ENCODE measurements at regions not wholly inside any gene's neighbourhood (a gene's known extent, or its start where the extent isn't known, plus 50 kb on each side); places are given as distances from the start of the nearest gene placed in this dataset.

DNA sequence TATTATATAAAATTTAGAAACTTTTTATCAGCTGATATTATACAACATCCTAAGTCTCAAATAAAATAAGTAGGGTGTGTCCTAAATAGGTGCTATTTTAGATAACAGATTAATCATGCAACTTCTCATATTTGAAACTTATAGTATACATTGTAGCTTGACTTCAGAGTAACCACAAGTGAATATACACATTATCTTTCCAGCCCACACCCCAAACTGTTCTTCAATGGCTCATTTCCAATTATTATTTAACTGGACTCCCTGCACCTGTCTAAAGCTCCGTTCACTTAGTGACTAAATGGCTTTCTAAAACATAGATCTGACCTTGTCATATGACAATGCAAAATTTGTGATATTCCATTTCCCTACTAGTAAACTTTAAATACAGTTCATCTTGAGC, 490.9 kb upstream of the RGMB start:
- TF ChIP-seq ZFX (IDR thresholded peaks at IDR 0.05), result no peak
- TF ChIP-seq, protein P1, sequence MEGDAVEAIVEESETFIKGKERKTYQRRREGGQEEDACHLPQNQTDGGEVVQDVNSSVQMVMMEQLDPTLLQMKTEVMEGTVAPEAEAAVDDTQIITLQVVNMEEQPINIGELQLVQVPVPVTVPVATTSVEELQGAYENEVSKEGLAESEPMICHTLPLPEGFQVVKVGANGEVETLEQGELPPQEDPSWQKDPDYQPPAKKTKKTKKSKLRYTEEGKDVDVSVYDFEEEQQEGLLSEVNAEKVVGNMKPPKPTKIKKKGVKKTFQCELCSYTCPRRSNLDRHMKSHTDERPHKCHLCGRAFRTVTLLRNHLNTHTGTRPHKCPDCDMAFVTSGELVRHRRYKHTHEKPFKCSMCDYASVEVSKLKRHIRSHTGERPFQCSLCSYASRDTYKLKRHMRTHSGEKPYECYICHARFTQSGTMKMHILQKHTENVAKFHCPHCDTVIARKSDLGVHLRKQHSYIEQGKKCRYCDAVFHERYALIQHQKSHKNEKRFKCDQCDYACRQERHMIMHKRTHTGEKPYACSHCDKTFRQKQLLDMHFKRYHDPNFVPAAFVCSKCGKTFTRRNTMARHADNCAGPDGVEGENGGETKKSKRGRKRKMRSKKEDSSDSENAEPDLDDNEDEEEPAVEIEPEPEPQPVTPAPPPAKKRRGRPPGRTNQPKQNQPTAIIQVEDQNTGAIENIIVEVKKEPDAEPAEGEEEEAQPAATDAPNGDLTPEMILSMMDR (conservative IDR thresholded peaks at IDR 0.05), result no peak
- no peak overlapping the region for H3K27ac ChIP-seq

DNA sequence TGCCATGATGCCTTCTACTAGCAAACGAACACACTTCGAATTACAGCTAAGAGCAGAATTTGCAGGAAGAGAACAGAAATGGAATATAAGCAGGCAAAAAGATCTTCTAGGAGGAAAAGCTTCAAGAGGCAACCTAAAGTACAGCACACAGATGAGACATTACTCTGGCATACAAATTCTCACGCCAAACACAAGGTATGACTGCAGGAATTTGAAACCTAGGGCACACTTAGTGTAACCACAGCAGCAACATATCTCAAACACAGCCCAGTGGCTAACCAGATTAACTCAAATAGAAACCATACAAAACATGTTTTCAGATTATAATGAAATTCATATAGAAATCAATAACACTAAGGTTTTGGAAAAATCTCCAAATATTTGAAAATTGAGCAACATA, 481.0 kb upstream of the RGMB start:
- TF ChIP-seq, protein P1 (conservative IDR thresholded peaks at IDR 0.05), result no peak
- no peak for TF ChIP-seq ZFX (IDR thresholded peaks at IDR 0.05)
- H3K27ac ChIP-seq, result no peak overlapping the region

- TF ChIP-seq ZFX (IDR thresholded peaks at IDR 0.05), result no peak
- TF ChIP-seq, protein P1 (conservative IDR thresholded peaks at IDR 0.05), result no peak
- H3K27ac ChIP-seq, result no peak overlapping the region
These were observed 477.0 kb upstream of the RGMB start for GRCh38 chr5:98296426-98296825.

GRCh38 chr5:98299435-98299834, 474.0 kb upstream of the RGMB start:
- no peak overlapping the region for H3K27ac ChIP-seq

DNA sequence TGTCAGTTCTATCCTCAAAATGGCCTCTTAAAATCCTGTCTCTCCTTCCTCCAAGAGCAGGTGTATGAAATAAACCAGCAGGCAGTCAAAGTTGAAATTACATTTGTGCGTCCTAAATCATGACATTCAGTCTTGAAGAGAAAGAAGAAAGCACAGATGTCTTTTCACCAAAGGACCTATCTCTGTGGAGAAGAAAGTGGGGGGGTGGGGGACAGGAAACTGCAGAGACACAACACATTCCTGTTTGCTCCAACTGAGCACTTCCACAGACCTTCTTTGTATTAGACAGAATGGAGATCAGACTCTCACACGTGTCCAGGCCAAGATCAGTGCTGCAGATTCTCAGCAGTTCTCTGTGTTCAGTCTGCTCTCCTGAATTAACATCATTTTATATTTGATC, 471.9 kb upstream of the RGMB start:
- H3K27ac ChIP-seq, result no peak overlapping the region
- TF ChIP-seq, protein P1 (conservative IDR thresholded peaks at IDR 0.05), result no peak
- no peak for TF ChIP-seq ZFX (IDR thresholded peaks at IDR 0.05)

More at GRCh38 chr5:98299435-98299834, 474.0 kb upstream of the RGMB start:
- TF ChIP-seq, protein P1 (conservative IDR thresholded peaks at IDR 0.05), result no peak
- no peak for TF ChIP-seq ZFX (IDR thresholded peaks at IDR 0.05)

GRCh38 chr5:98307811-98308210, 465.7 kb upstream of the RGMB start:
- TF ChIP-seq, protein P1 (conservative IDR thresholded peaks at IDR 0.05), result no peak
- TF ChIP-seq ZFX (IDR thresholded peaks at IDR 0.05), result no peak
- no peak overlapping the region for H3K27ac ChIP-seq

DNA sequence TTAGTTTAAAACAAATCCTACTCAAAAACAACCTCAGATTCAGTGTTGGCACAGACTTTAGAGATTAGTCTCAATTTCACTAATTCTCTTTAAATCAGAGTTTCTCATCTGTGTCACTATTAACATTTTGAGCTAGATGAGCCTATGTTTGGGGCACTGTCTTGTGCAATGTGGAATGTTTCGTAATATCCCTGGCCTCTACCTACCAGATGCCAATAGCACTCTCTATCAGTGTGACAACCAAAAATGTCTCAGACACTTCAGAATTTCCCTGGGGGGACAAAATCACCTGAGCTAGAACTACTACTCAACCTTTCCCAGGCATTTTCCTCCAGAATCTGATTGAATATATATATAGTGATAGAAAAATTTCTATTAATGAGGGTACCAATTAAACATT, 465.2 kb upstream of the RGMB start:
- no peak overlapping the region for H3K27ac ChIP-seq
- TF ChIP-seq, protein P1 (conservative IDR thresholded peaks at IDR 0.05), result no peak
- TF ChIP-seq ZFX (IDR thresholded peaks at IDR 0.05), result no peak

Measured in C4-2B (cell line).